Breast epithelium (tissue), 3 donors: ENCODE measurements at regions not wholly inside any gene's neighbourhood (a gene's known extent, or its start where the extent isn't known, plus 50 kb on each side); places are given as distances from the start of the nearest gene placed in this dataset.
"Not testable (repeated sequence)": the region's sequence is repeated elsewhere in the genome, so short reads cannot be mapped to it uniquely, and the experiment has no call there.

Experiments used
- CTCF ChIP-seq, 3 donors: fragments of 450-650 bp; IDR thresholded peaks; one replicate each; pipeline ENCODE4 v1.5.1; 2016 to 2017; ENCODE audit warnings: antibody characterized with exemption in 3 of 3, mild to moderate bottlenecking in 3 of 3, moderate library complexity in 3 of 3
- POLR2A ChIP-seq: fragments of 450-650 bp; IDR thresholded peaks from one replicate; pipeline ENCODE4 v1.6.1; 2016; ENCODE audit warnings: antibody characterized with exemption, mild to moderate bottlenecking, moderate library complexity
- POLR2AphosphoS5 ChIP-seq, 3 donors: sonication (generic); formaldehyde crosslinking; IDR thresholded peaks; one replicate each; pipeline ENCODE4 v1.6.1; 2017; ENCODE audit warnings: antibody characterized with exemption in 3 of 3

GRCh38 chr18:28240626-28241025, 63.7 kb upstream of the CDH2 start:
- TF ChIP-seq CTCF (IDR thresholded peaks at IDR 0.05); POLR2A; POLR2AphosphoS5 (IDR thresholded peaks at IDR 0.05): not testable (repeated sequence)
